DOHH2 (cell line): ENCODE measurements at regions not wholly inside any gene's neighbourhood (a gene's known extent, or its start where the extent isn't known, plus 50 kb on each side); places are given as distances from the start of the nearest gene placed in this dataset.

Experiments
- H3F3A ChIP-seq: fragments of 200-600 bp; sonication (generic), shearing (Covaris generic); 2 replicates; pipeline ENCODE4 v1.6.0; 2016; ENCODE audit warnings: antibody characterized with exemption, mild to moderate bottlenecking; ENCODE audit not compliant: control insufficient read depth, insufficient read depth
- H3K27ac ChIP-seq: fragments of 200-600 bp; sonication (generic); 2 replicates; pipeline ENCODE4 v1.5.1; 2014; ENCODE audit warnings: low read depth, mild to moderate bottlenecking, low read length, moderate library complexity
- H3K27me3 ChIP-seq: fragments of 200-600 bp; sonication (generic); 2 replicates; pipeline ENCODE4 v1.6.1; 2014; ENCODE audit warnings: mild to moderate bottlenecking, low read length, mixed read lengths; ENCODE audit not compliant: control insufficient read depth
- H3K36me3 ChIP-seq: fragments of 200-600 bp; sonication (generic); 2 replicates; pipeline ENCODE4 v1.6.1; 2014; ENCODE audit warnings: mild to moderate bottlenecking, low read length, moderate library complexity, mixed read lengths; ENCODE audit not compliant: control insufficient read depth
- H3K4me1 ChIP-seq: fragments of 200-600 bp; sonication (generic); 2 replicates; pipeline ENCODE4 v1.6.1; 2014; ENCODE audit warnings: mild to moderate bottlenecking, low read length, mixed read lengths; ENCODE audit not compliant: control insufficient read depth
- H3K4me2 ChIP-seq: fragments of 200-600 bp; sonication (generic); 2 replicates; pipeline ENCODE4 v1.6.0; 2014; ENCODE audit warnings: mild to moderate bottlenecking, low read length, moderate library complexity
- H3K4me3 ChIP-seq: fragments of 200-600 bp; sonication (generic); 2 replicates; pipeline ENCODE4 v1.5.1; 2014; ENCODE audit warnings: mild to moderate bottlenecking, low read length, mixed read lengths
- H3K79me2 ChIP-seq: fragments of 200-600 bp; sonication (generic); 2 replicates; pipeline ENCODE4 v1.6.1; 2014; ENCODE audit warnings: mild to moderate bottlenecking, low read length, mixed read lengths; ENCODE audit not compliant: control insufficient read depth
- H3K9me2 ChIP-seq: fragments of 200-600 bp; sonication (generic); replicated peaks from 2 replicates; pipeline ENCODE4 v1.6.1; 2014; ENCODE audit warnings: mild to moderate bottlenecking, low read length, mixed read lengths; ENCODE audit not compliant: control insufficient read depth
- H3K9me3 ChIP-seq: fragments of 200-600 bp; sonication (generic); 2 replicates; pipeline ENCODE4 v1.6.1; 2014; ENCODE audit warnings: antibody characterized with exemption, low read length, mixed read lengths; ENCODE audit not compliant: control insufficient read depth, insufficient read depth
- H4K20me1 ChIP-seq: fragments of 200-600 bp; sonication (generic); 2 replicates; pipeline ENCODE4 v1.6.0; 2014; ENCODE audit warnings: low read depth, mild to moderate bottlenecking, antibody characterized with exemption, low read length, moderate library complexity; ENCODE audit not compliant: control insufficient read depth, insufficient read depth
- CTCF ChIP-seq: fragments of 200-600 bp; sonication (generic); IDR thresholded peaks from one replicate; pipeline ENCODE4 v1.5.1; 2014; ENCODE audit warnings: antibody characterized with exemption, mild to moderate bottlenecking, low read depth, low read length; ENCODE audit not compliant: poor library complexity, severe bottlenecking
- EZH2phosphoT487 ChIP-seq: fragments of 200-600 bp; sonication (generic); IDR thresholded peaks from 2 replicates; pipeline ENCODE4 v1.6.1; 2017; ENCODE audit warnings: borderline replicate concordance, mild to moderate bottlenecking, antibody characterized with exemption, low read length, moderate library complexity, mixed read lengths

GRCh38 chr3:111331306-111331705, 210.7 kb upstream of the CD96 start:
- H3K4me1 ChIP-seq = peaks cover 2% of the 10 kb centered on the region
- H3K9me2 ChIP-seq = no peaks in the 10 kb centered on the region
- no peak overlapping the region for H3K27ac ChIP-seq
- no peak for TF ChIP-seq CTCF
- no peak for TF ChIP-seq EZH2phosphoT487
- no peak overlapping the region for H3K4me2 ChIP-seq
- H3K4me3 ChIP-seq = no peak overlapping the region
- no peaks in the 10 kb centered on the region for H4K20me1 ChIP-seq
- H3K27me3 ChIP-seq = no peaks in the 10 kb centered on the region
- no peaks in the 10 kb centered on the region for H3K9me3 ChIP-seq
- H3K36me3 ChIP-seq = no peaks in the 10 kb centered on the region
- H3F3A ChIP-seq = no peaks in the 10 kb centered on the region
- no peaks in the 10 kb centered on the region for H3K79me2 ChIP-seq

- Histone ChIP-seq H4K20me1 (no peaks in the 10 kb centered on the region), H3K27ac (no peak overlapping the region), H3K27me3 (no peaks in the 10 kb centered on the region), H3K4me1 (no peaks in the 10 kb centered on the region), H3K36me3 (no peaks in the 10 kb centered on the region), H3K4me3 (no peak overlapping the region), H3K4me2 (no peak overlapping the region), H3K79me2 (no peaks in the 10 kb centered on the region), H3K9me3 (no peaks in the 10 kb centered on the region), H3F3A (no peaks in the 10 kb centered on the region), H3K9me2 (no peaks in the 10 kb centered on the region)
- TF ChIP-seq CTCF (no peak), EZH2phosphoT487 (no peak)
Observed at GRCh38 chr3:111331912-111332311, 210.1 kb upstream of the CD96 start.

- H3K9me3 ChIP-seq = no peaks in the 10 kb centered on the region
Observed at GRCh38 chr3:111332488-111333080, 209.4 kb upstream of the CD96 start.

More at GRCh38 chr3:111332488-111333080, 209.4 kb upstream of the CD96 start:
- Histone ChIP-seq H3K4me3 (no peak overlapping the region), H3K4me1 (no peaks in the 10 kb centered on the region), H3K36me3 (no peaks in the 10 kb centered on the region), H3F3A (no peaks in the 10 kb centered on the region), H3K9me2 (no peaks in the 10 kb centered on the region), H3K79me2 (no peaks in the 10 kb centered on the region), H3K4me2 (no peak overlapping the region), H3K27ac (no peak overlapping the region), H4K20me1 (no peaks in the 10 kb centered on the region), H3K27me3 (no peaks in the 10 kb centered on the region)
- TF ChIP-seq CTCF = no peak
- TF ChIP-seq EZH2phosphoT487 = no peak
